ENCODE measurements at regions not wholly inside any gene's neighbourhood (a gene's known extent, or its start where the extent isn't known, plus 50 kb on each side); places are given as distances from the start of the nearest gene placed in this dataset.

DNA sequence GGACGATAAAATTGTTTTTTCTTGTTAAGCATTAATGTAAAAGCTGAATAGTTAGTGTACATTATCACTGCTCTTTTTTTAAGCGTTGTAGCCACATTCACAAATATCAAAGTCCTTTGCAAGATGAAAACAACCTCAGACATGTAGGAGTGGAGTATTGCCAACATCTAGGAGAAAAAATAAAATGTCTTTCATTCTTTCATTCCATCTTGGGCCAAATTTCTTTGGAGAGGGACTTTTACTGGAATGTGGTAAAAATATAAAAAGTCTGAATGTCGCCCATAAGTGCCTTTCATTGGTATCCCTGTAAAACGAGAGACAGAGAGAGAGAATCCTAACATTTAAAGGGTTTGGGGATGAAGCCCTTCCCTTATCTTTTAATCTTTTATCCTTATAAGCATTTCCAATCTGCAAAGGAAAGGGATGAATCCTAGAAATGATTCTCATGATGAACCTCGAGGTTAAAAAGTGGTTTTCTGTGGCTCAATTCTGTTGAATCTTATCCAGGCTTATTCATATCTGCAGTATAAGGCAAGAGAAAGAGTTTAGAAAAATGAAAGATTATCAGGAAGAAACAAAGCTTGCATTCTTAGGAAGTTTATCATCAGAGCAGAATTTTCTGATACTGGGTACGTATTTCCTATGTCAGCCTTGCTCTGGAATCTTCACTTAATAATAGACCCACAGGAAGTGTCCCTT lies 1031.7 kb downstream of the MCTP2 start:
- FAIRE-seq (no peak), DNase-seq (ENCODE audit: low spot score in 2 of 2) (no peak)

DNA sequence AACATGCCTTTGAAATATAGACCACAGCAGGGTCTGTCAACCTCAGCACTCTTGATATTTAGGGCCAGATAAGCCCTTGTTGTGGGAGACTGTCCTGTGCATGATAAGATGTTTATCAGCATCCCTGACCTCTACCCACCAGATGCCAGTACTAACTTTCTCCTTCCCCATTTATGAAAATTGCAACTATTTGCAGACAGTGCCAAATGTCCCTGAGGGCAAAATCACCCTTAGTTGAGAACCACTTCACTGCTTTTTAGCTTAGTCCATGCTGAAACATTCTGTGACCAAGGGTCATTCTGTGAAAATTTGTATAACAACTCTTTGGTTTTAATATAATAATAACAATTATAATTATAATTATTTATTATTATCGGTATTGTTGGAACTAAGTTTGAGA lies 1032.4 kb downstream of the MCTP2 start:
- DNase-seq (ENCODE audit: low spot score in 2 of 2) (no peak), FAIRE-seq (no peak)

DNA sequence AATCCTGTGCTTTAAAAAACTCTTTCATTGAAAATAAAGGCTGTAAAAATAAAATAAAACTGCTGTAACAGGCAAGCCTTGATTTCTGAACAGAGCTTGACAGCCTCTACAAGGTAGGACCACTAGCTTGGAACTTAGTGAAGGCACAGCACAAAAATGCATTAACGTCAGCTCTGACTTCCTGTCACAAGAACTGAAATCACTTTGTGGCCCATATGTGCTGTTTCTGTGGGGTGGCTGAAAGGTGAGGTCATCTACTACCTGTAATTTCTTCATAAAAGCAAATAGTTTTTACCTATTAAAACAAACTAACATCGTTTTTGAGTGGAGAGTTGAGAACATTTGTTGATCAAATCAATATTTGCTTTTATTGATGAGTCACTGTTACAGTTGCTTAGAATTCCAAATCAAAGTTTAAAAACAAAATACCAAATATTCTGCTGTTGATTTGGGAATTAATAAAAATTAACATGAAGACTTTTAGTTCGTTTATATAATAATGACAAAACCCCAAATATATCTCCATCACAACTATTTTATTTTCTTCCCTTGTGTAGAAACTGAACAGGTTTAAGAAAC lies 1034.1 kb downstream of the MCTP2 start:
- DNase-seq (ENCODE audit: low spot score in 2 of 2) (no peak), FAIRE-seq (no peak)

DNA sequence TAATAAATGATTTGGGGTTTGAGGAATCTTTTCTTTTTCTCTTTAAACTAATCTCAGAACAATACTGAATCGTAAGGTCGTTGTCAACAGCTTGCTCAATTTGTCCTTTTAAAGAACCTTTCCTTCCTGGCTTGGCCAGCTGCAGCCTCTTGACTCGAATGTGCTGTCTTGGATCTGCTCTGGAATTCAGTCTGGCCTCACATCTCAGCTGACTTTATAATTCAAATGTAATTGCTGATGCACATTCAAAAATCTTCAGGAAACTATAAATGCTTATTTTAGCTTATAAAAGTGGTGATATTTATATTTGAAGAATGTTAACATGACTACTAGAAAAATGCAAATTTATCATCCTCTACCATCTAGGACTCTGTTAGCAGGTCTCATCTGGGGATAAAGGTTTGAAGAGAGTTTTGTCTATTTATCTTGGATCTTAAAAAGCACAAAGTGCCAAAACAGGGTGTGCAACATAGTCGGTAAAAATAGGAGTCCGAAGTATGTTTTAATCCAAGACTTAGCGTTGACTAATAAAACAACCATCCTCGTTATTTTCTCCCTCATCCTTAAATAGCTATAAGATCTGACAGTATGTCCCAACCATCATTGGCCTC lies 1035.2 kb downstream of the MCTP2 start:
- FAIRE-seq = no peak
- DNase-seq (ENCODE audit: low spot score in 2 of 2) = no peak

DNA sequence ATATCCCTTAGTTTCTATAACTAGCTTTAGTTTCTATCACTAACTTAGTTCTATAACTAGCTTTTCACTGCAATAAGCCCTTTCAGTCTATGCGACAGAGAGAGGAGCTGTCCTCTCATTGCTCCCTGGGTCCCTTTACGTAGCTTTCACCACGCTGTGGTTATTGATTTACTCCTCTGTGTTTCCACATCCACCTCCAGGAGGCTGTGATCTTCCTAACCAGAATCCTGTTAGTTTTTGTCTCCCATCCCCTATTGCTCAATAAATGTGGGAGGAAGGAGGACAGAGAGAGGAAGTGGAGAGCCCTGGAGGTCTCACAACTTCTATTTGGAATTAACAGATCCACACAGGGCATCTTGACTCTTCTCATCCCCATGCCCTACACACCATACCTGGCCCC lies 1036.1 kb downstream of the MCTP2 start:
- DNase-seq (ENCODE audit: low spot score in 2 of 2) (no peak), FAIRE-seq (no peak)

DNA sequence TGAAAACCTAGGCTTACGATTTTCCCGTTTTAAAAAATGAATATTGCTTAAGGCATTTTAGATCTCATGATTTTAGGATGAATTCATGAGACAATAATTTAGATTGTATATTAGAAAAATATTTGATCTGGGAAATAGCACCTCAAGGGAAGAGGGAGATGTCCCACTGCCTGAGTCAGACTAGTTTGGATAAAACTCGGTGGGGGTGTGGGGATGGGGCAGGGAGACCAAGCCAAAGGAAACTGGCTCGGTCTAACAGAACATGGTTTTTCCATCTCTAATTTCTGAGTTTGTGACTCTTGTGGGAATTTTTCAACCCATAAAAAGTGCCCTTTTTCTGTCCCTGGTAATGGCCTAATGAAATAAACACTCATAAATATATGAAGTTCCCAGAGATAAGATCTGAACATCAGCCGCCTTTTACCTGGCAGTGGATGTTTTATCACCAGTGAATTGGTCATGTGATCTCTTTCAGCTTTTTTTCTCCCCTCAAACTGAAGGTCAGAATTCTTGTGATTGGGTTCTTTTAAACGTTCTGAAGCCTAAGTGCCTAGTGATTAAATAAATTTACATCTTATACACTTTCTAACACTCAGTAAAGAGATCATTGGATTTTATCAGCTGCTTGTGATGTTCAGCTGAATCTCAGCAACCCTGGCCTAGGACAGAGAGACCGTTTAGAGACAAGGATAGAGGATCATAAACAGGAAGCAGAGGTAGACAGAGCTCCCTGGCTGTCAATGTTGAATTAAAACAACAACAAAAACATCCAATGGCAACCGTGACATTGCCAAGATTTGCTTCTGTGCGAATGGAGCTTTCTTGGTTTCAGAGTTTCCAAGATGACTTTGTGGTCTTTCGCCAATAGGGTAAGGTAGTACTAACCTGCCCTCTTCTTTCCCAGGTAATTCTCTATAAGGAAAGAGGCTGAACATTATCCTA lies 1038.2 kb downstream of the MCTP2 start:
- no peak for DNase-seq (ENCODE audit: low spot score in 2 of 2)
- FAIRE-seq = no peak

DNA sequence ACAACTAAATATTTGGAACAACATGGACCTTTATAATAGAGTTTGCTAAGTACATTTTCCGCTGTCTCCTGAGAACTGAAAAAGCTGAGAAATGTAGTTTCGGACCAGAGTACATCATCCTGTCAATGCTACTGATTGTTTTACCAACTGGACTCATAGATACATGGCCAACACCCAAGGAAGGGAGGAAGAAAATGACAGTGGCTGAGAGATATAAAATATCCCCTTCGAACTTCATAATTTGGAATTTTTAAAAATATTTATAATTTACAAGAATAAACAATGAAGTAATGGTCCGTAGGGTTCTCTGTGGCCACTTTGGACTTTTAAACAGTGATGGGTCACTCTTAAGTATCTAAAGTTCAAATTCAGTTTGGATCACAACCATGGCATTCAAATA lies 1042.7 kb downstream of the MCTP2 start:
- FAIRE-seq (no peak), DNase-seq (ENCODE audit: low spot score in 2 of 2) (no peak)

DNA sequence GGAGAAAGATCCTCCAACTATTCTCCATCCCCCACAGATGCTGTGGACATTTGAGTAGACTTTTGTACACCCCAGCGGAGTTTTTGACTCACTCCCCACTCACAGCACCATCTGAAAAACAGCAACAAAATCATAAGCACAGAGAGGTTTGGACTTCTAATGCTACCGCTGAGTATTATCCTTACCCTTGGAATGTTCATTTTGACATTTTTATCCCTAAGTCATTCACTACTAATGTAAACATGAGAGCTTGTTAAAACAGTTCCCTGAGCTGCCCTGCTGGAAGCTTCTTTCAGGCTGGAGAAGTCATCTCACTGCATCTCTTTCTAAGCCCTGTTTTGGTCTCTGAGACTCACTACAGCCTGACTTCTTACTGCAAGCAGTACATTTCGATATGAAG lies 1045.9 kb downstream of the MCTP2 start:
- DNase-seq (ENCODE audit: low spot score in 2 of 2) = no peak
- FAIRE-seq = no peak

DNA sequence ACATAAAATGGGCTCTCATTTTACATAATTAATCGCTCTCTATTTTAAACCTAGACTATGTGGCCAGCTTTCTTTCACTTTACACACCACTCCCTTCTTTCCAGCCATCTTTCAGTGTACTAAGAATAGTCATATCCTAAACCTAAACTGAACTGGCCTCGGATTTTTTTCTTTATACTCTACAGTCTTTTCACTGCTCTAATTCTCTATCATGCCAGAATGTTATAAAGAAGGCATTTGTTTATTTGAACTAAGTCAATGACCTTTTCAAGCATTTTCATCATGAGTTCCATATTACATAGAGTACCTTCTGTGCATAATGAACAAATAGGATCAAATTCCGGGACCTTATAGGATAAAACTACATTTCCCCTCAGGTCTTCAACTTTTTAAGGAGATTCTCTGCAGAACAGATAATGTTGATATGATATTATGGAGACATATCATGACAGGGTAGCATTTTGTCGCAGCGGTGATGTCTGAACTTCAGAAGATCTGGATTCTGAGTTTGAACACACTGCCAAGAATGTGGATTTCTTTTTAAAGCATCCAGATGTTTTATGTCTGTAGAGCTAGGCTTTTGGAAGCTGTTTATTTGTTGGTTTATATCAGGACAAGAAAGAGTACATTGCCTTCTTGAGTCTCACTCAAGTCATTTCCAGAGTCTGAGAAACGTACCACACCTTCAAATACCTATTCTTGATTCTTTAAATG lies 1047.3 kb downstream of the MCTP2 start:
- no peak for FAIRE-seq

DNA sequence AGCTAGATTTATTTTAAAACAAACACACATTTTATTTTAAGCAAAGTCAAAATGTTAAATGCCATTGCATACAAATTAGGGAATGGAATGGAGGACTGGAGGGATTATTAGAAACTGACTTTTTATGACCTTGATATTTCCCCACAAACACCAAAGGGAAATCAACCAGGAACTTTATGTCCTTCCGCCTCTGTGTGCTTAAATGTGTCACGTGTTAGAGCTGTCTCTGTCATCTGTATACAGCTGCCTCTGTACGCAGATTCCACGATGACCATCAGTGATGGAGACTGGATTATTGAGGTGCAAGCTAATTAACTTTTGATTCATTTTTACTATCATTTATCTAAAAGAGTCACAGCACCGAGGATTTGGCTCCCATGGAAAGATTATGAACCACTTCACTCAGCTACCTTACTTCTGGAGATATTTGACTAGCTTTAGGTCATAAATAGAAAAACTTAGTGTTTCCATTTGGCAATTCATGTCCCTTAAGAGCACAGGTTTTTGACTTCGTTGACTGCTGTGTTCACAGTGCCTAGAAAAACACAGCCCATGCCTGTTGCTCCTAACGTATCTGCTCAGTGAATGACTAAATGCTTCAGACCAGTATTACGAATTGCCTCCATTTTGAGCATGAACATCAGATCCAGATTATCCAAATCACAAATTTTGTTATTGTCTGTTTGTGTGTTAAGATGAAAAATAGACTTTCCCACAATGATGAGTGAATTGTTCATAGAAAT lies 1048.1 kb downstream of the MCTP2 start:
- no peak for FAIRE-seq

More for the DNA sequence above, 1047.3 kb downstream of the MCTP2 start:
- no peak for DNase-seq (ENCODE audit: low spot score in 2 of 2)

DNA sequence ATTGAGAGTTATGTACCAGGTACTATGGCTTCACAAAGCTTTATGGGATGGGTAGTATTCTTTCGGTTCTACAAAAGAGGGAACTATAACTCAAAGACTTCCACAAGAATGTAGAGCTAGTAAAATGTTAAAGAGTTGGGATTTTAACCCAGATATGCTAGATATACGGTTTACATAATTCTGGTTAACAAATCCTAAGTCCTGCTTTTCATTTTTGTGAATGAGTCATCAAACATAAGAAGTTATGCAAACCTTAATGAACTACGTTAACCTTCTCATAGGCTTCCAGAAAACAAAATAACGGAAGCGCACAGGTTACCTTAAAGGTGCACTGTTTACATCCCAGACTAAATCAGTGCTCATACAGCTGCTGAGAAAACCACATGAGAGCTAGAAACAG lies 1049.3 kb downstream of the MCTP2 start:
- no peak for FAIRE-seq
- no peak for DNase-seq (ENCODE audit: low spot score in 2 of 2)

More for the DNA sequence above, 1048.1 kb downstream of the MCTP2 start:
- DNase-seq (ENCODE audit: low spot score in 2 of 2) = no peak

DNA sequence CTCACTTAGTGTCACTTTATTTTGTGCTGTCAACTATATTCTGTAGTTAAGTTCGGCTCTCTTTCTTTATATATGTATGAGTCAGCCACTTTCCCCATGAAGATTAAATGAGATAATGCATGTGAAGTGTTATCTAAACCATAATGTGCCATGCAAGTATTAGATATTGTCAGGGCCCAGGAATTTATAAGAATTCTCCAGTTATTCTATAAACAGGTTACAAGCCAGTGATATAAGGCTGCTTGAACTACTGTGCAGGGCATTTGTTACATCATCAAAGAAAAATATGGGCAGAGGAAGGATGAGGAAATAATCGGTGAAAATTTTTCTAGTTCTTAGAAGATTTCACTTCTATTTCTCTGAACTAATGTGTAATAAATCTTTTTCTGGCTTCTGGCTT lies 1049.0 kb upstream of the NR2F2 start:
- no peak for FAIRE-seq

DNA sequence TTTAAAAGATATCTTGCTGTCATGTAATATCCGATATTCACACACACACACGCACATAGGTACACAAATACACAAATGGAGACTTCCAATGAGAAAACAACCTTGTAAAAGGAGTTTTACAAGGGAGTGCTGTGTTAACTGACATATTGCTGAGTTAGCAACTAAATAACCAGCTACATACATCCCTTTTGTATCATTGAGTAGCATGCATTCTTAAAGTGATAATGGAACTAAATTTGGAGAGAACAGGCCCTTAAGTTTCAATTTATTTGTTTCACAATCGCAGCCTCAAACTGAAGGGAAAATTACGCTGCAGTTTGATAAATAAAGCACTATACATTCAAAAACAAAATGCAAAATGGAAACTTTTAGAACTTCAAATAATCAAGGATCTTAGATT lies 1046.0 kb upstream of the NR2F2 start:
- FAIRE-seq = no peak

More for the DNA sequence above, 1049.0 kb upstream of the NR2F2 start:
- no peak for DNase-seq (ENCODE audit: low spot score in 2 of 2)

DNA sequence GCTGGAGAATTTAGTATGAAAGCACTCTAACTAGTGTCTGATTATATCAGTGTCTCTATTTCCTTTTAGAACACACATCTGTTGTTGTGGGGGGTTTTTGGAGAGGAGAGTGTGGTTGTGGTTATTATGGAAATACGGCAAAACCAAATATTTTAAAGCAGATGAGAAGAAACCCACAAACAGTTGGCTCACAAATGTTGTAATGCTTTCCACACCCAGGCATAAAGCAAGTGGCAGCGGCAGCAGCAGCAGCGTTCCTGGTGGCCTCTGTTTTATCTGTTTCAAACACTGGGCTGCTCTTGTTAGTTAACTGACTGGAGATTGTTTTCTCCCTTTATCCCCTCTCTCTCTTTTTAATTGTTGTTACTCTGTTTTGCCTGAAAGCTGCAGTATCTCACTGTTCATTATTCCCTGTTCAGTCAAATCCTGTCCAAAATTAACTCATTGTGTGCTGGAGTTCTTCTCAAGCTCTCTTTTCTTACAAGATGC lies 1045.5 kb upstream of the NR2F2 start:
- FAIRE-seq (no peak), DNase-seq (ENCODE audit: low spot score in 2 of 2) (no peak)

More for the DNA sequence above, 1046.0 kb upstream of the NR2F2 start:
- no peak for DNase-seq (ENCODE audit: low spot score in 2 of 2)

DNA sequence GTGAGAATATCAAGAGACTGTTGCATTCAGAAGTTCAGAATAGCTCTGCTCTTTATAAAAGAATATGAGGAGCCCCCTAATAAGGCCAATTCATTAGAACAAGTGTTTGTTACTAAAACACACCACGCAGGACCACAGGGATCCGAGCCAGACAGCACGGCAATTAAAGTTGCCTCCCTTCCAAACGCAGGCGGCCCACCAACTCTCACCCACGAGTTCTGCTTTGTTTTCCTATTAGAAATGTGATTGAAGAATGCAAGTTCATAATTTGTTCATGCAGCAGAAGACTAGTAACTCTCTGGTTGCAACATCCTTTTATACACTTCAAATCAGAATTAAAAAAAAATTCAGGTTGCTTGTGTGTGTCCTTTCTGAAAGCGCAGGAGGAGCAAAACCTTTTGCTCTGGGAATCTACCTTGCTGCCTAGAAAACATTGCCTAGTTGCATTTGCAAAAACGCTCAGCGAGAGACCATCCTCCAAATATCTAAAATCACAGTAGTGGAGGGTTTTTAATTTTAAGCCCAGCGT lies 1044.1 kb upstream of the NR2F2 start:
- no peak for FAIRE-seq
- no peak for DNase-seq (ENCODE audit: low spot score in 2 of 2)

DNA sequence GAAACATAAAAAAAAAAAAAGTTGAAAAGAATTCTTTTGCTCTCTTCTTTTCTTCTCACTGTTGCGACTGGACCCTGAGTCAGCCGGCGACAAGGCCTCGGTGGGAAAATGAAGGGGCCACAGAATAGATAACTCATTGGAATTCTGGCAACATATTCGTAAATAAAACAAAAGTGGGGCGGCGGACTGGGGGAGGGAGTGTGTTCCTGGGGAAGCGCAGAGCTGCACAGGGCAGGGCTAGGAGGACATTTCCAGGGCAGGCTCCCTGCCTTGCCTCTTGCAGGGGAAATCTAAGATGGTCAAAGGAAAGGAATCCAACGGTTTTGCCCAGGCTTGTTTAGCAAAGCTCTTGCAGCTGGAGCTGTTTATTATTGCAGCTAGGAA lies 1042.8 kb upstream of the NR2F2 start:
- no peak for FAIRE-seq
- no peak for DNase-seq (ENCODE audit: low spot score in 2 of 2)

DNA sequence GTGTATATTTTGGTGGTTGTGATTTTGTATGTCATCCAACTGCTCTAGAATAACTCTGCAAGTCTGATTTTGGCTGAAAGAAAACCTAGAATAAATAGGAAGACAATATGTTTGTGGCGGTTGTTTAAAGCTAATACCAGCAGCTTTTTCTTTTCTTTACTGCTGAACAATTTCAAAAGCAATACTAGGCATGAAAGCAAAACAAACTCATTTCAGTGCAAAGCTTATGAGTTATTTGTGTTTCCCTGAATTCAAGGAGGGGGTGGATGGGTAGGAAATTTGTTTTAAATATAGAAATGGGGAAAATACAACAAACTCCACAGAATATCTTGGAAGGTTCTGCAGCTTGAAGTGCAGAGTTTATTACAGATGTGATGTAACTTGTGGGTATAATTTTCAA lies 1041.9 kb upstream of the NR2F2 start:
- DNase-seq (ENCODE audit: low spot score in 2 of 2) (no peak), FAIRE-seq (no peak)

DNA sequence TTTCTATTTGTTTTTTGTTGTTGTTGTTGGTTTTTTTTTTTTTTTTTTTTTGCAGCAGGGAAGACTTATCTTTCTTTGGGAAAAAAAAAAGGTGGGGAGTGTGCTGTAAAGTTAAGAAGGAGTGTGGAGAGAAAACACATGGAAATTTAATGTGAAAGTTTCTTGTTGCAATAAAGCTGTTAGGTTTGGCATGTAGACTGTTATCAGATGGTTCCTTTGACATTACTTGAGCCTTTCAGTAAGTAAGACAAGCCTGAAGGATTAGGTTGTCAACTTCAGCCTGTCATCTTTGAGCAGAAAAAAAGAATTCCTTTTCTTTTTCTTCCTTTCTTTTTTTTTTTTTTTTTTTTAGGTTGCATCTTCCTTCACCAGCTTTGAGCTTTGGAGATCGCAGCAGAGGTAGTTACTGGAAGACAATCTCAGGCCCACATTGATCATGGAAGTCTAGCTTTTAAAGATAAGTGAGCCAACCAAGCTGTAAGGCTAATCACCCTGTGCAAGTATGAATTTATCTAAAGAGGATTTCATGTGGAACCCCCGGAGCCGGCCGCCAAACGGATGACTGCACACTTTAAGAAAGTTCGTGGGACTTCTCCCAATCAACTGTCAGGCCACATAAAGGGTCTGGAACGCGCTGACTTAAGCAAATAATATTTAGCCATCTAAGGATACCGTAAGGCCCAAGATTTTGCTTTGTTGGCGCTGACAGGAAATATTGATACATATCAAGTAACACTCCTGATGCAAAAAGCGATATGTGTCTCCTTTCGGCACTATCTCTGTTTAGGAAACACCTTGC lies 1040.1 kb upstream of the NR2F2 start:
- DNase-seq (ENCODE audit: low spot score in 2 of 2) (no peak), FAIRE-seq (no peak)
